ENCODE measurements at regions not wholly inside any gene's neighbourhood (a gene's known extent, or its start where the extent isn't known, plus 50 kb on each side); places are given as distances from the start of the nearest gene placed in this dataset.

DNA sequence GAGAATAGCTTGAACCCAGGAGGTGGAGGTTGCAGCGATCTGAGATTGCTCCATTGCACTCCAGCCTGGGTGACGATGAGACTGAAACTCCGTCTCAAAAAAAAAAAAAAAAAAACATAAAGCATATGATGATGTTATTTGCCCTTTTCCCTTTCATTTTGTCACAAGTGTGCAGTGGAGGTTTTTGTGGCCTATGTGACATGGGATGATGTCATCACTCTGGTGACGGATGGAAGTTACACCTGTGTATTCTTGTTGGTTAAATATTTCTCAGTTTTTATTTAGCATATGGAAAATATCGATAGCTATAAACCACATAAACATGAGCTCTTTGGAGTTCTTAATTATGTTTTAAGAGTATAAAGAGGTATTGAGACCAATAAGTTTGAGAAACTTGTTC is 71.8 kb upstream of the EMX2 start:
- intact Hi-C loops (cut with micrococcal nuclease) = no loop called here
- Histone ChIP-seq H3K4me1 (ENCODE audit: control insufficient read depth, insufficient read depth, low read length) (no peaks in the 10 kb centered on the region), H3K9me3 (ENCODE audit: control insufficient read depth, insufficient read depth, low read length) (no peaks in the 10 kb centered on the region), H3K27ac (ENCODE audit: low read length) (no peak overlapping the region), H3K36me3 (ENCODE audit: control insufficient read depth, insufficient read depth, low read length) (no peaks in the 10 kb centered on the region), H3K27me3 (ENCODE audit: control insufficient read depth, insufficient read depth, low read length) (no peaks in the 10 kb centered on the region), H3K4me3 (ENCODE audit: low read length) (no peak overlapping the region)
- WGBS (ENCODE audit: insufficient coverage) = 80% methylated on average over 1 of the region's 5 CpGs
- H3K27me3 Mint-ChIP-seq (ENCODE audit: low read depth in 2 of 2) = peaks cover 6 to 19% of the 10 kb centered on the region in 2 donors
- H3K9me3 Mint-ChIP-seq = no peaks in the 10 kb centered on the region
- DNase-seq (no peak), ATAC-seq (no peak)
- no peaks in the 10 kb centered on the region for H3K36me3 Mint-ChIP-seq
- H3K4me3 Mint-ChIP-seq = no peak overlapping the region
- no peak overlapping the region for H3K27ac Mint-ChIP-seq
- H3K4me1 Mint-ChIP-seq = peaks cover 0 to 6% of the 10 kb centered on the region in 2 donors
- TF ChIP-seq, protein P1, sequence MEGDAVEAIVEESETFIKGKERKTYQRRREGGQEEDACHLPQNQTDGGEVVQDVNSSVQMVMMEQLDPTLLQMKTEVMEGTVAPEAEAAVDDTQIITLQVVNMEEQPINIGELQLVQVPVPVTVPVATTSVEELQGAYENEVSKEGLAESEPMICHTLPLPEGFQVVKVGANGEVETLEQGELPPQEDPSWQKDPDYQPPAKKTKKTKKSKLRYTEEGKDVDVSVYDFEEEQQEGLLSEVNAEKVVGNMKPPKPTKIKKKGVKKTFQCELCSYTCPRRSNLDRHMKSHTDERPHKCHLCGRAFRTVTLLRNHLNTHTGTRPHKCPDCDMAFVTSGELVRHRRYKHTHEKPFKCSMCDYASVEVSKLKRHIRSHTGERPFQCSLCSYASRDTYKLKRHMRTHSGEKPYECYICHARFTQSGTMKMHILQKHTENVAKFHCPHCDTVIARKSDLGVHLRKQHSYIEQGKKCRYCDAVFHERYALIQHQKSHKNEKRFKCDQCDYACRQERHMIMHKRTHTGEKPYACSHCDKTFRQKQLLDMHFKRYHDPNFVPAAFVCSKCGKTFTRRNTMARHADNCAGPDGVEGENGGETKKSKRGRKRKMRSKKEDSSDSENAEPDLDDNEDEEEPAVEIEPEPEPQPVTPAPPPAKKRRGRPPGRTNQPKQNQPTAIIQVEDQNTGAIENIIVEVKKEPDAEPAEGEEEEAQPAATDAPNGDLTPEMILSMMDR (IDR thresholded peaks at IDR 0.05) = no peak

DNA sequence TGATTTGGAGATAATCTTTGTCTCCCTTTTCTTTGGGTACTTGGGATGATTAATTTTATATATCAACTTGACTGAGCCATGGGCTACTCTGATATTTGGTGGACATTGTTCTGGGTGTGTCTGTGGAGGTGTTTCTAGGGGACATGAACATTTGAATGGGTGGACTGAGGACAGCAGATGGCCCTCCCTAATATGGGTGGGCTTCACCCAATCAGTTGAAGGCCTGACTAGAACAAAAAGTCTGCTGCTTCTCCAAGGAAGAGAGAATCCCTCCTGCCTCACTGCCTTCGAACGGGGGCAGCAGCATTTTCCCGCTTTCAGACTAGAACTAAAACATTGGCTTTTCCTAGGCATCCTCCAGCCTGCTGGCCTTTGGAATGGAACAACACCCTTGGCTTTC is 73.9 kb upstream of the EMX2 start:
- ATAC-seq (no peak), DNase-seq (no peak)
- Histone ChIP-seq H3K36me3 (ENCODE audit: control insufficient read depth, insufficient read depth, low read length) (no peaks in the 10 kb centered on the region), H3K27ac (ENCODE audit: low read length) (no peak overlapping the region), H3K27me3 (ENCODE audit: control insufficient read depth, insufficient read depth, low read length) (no peaks in the 10 kb centered on the region), H3K9me3 (ENCODE audit: control insufficient read depth, insufficient read depth, low read length) (no peaks in the 10 kb centered on the region), H3K4me1 (ENCODE audit: control insufficient read depth, insufficient read depth, low read length) (no peaks in the 10 kb centered on the region), H3K4me3 (ENCODE audit: low read length) (no peak overlapping the region)
- 100% methylated on average over 3 of the region's 3 CpGs for WGBS (ENCODE audit: insufficient coverage)
- peaks cover 6 to 19% of the 10 kb centered on the region in 2 donors for H3K27me3 Mint-ChIP-seq (ENCODE audit: low read depth in 2 of 2)
- H3K9me3 Mint-ChIP-seq = no peaks in the 10 kb centered on the region
- peaks cover 0 to 6% of the 10 kb centered on the region in 2 donors for H3K4me1 Mint-ChIP-seq
- no peaks in the 10 kb centered on the region for H3K36me3 Mint-ChIP-seq
- H3K27ac Mint-ChIP-seq = no peak overlapping the region
- H3K4me3 Mint-ChIP-seq = no peak overlapping the region
- TF ChIP-seq, protein P1 (IDR thresholded peaks at IDR 0.05) = no peak
- intact Hi-C loops (cut with micrococcal nuclease) = no loop called here

DNA sequence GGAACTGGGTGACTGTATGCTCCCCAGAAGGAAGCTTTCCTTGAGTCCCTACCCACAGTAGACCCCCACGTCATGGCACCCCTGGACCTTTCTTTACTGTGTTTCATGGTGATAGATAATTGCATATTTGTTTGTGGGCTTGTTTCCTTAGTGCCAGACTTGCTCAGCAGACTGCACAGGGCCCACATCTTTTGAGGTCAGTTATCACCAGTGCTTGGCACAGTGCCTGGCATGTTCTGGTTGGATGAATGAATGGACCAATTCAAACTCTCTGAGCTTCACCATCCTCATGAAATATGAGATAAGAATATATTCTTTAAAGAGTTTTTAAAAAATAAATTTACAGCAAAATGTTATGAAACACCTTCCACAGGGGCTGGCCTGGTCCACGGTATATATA is 78.4 kb upstream of the EMX2 start:
- Histone ChIP-seq H3K27ac (ENCODE audit: low read length) (no peak overlapping the region), H3K36me3 (ENCODE audit: control insufficient read depth, insufficient read depth, low read length) (no peaks in the 10 kb centered on the region), H3K9me3 (ENCODE audit: control insufficient read depth, insufficient read depth, low read length) (no peaks in the 10 kb centered on the region), H3K4me3 (ENCODE audit: low read length) (no peak overlapping the region), H3K27me3 (ENCODE audit: control insufficient read depth, insufficient read depth, low read length) (no peaks in the 10 kb centered on the region), H3K4me1 (ENCODE audit: control insufficient read depth, insufficient read depth, low read length) (no peaks in the 10 kb centered on the region)
- whole genome bisulfite sequencing (ENCODE audit: insufficient coverage) = no CpG with 5 or more reads among the region's 2 CpGs
- intact Hi-C loops (cut with micrococcal nuclease) = no loop called here
- Mint-ChIP-seq H3K27ac (no peak overlapping the region), H3K4me1 (no peaks in the 10 kb centered on the region), H3K36me3 (no peaks in the 10 kb centered on the region), H3K27me3 (ENCODE audit: low read depth in 2 of 2) (peaks cover 2 to 3% of the 10 kb centered on the region in 2 donors), H3K9me3 (no peaks in the 10 kb centered on the region), H3K4me3 (no peak overlapping the region)
- ATAC-seq (no peak), DNase-seq (no peak)
- TF ChIP-seq, protein P1 (IDR thresholded peaks at IDR 0.05) = no peak

DNA sequence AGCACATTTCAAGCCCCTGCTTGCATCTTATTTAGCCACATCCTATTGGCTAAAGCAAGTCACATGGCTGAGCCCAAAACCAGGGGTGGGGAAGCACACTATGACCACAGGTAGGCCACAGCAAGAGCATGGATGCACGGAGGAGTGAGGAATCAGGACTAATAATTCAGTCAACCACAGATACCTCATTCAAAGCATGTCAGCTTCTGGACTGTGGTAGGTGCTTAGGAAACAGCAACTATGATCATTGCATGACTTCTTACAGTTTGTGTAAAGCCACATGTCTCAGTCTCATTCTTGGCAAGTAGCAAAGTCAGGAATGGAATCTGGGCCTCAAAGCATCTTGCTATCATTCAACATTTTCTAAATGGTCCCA is 79.0 kb upstream of the EMX2 start:
- Mint-ChIP-seq H3K27me3 (ENCODE audit: low read depth in 2 of 2) (peaks cover 8 to 10% of the 10 kb centered on the region in 2 donors), H3K4me1 (no peaks in the 10 kb centered on the region), H3K36me3 (no peaks in the 10 kb centered on the region), H3K4me3 (no peak overlapping the region), H3K9me3 (no peaks in the 10 kb centered on the region), H3K27ac (no peak overlapping the region)
- Histone ChIP-seq H3K4me3 (ENCODE audit: low read length) (no peak overlapping the region), H3K36me3 (ENCODE audit: control insufficient read depth, insufficient read depth, low read length) (no peaks in the 10 kb centered on the region), H3K9me3 (ENCODE audit: control insufficient read depth, insufficient read depth, low read length) (no peaks in the 10 kb centered on the region), H3K27ac (ENCODE audit: low read length) (no peak overlapping the region), H3K27me3 (ENCODE audit: control insufficient read depth, insufficient read depth, low read length) (no peaks in the 10 kb centered on the region), H3K4me1 (ENCODE audit: control insufficient read depth, insufficient read depth, low read length) (no peaks in the 10 kb centered on the region)
- TF ChIP-seq, protein P1 (IDR thresholded peaks at IDR 0.05) = no peak
- 86% methylated on average over 1 of the region's 1 CpG for WGBS (ENCODE audit: insufficient coverage)
- ATAC-seq (no peak), DNase-seq (no peak)
- intact Hi-C loops (cut with micrococcal nuclease) = no loop called here

All from natural killer cell (primary cell).